ENCODE measurements at regions not wholly inside any gene's neighbourhood (a gene's known extent, or its start where the extent isn't known, plus 50 kb on each side); places are given as distances from the start of the nearest gene placed in this dataset.

DNA sequence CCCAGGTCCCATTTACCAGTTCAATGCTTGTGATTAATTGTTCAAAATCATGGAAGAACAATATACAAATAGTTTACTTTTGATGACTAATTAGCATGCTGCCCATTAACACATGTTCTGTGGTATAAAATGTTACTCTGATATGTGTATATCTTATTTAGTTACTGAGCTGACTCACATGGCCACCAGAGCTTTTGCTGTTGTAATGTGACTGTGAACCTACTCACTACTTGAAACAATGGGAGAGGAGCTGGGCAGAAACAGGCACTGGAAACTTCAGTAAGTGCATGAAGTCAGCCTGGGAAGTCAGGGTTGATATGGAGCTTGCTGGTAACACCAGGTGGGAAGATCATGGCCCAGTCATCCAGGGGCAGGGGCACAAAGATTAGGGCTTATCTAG lies 72.7 kb upstream of the MAD2L1 start:
- in situ Hi-C loops (cut with MboI; ENCODE audit: low pct_unique_long_range_greater_than_20kb, low sequenced_read_pairs, unreplicated experiment) = no loop called here
- TF ChIP-seq, protein P1, sequence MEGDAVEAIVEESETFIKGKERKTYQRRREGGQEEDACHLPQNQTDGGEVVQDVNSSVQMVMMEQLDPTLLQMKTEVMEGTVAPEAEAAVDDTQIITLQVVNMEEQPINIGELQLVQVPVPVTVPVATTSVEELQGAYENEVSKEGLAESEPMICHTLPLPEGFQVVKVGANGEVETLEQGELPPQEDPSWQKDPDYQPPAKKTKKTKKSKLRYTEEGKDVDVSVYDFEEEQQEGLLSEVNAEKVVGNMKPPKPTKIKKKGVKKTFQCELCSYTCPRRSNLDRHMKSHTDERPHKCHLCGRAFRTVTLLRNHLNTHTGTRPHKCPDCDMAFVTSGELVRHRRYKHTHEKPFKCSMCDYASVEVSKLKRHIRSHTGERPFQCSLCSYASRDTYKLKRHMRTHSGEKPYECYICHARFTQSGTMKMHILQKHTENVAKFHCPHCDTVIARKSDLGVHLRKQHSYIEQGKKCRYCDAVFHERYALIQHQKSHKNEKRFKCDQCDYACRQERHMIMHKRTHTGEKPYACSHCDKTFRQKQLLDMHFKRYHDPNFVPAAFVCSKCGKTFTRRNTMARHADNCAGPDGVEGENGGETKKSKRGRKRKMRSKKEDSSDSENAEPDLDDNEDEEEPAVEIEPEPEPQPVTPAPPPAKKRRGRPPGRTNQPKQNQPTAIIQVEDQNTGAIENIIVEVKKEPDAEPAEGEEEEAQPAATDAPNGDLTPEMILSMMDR (IDR thresholded peaks at IDR 0.05; ENCODE audit: extremely low read depth, insufficient read depth, missing control alignments) = no peak
- DNase-seq (ENCODE audit: low spot score) = no peak

DNA sequence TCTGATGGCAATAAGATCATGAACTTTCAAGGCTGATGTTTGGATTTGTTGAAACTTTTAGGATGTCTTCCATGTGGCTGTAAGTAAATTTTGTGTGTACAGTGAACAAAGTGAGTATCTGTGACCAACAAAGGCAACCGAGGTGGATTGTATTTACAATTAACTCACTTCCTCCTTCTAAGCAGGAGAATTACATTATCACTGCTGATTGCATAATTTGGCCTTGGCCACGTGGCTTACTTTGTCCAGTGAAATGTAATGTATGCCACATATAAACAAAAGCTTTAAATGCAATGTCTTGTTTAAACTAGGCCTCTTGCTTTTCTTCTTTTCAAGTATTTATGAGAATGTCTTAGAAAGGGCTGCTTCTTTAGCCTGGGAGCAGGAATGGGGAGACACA lies 66.3 kb upstream of the MAD2L1 start:
- TF ChIP-seq, protein P1 (IDR thresholded peaks at IDR 0.05; ENCODE audit: extremely low read depth, insufficient read depth, missing control alignments) = no peak
- in situ Hi-C loops (cut with MboI; ENCODE audit: low pct_unique_long_range_greater_than_20kb, low sequenced_read_pairs, unreplicated experiment) = no loop called here
- no peak for DNase-seq (ENCODE audit: low spot score)

DNA sequence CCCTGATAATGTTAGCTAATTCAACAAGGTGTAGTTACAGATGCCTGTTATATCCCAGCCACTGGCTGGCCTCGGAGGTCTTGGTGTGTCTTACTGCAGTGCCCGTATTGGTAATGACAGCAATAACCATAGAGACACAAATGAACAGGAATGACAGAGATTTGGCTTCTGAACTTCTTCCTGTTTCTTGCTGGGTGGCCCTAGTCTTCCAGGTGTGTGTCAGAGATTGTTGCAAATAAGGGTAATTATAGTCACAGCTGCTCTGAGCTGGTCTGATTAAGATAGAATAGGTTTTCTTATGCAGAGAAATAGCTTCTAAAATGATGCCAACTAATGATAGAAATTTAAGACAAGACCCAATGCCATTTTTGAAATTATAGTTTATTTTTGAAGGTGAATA lies 64.1 kb upstream of the MAD2L1 start:
- TF ChIP-seq, protein P1 (IDR thresholded peaks at IDR 0.05; ENCODE audit: extremely low read depth, insufficient read depth, missing control alignments) = no peak
- in situ Hi-C loops (cut with MboI; ENCODE audit: low pct_unique_long_range_greater_than_20kb, low sequenced_read_pairs, unreplicated experiment) = no loop called here

More for the DNA sequence above, 64.1 kb upstream of the MAD2L1 start:
- no peak for DNase-seq (ENCODE audit: low spot score)
